Right ventricle myocardium superior (tissue), 1 donor: ENCODE measurements at regions not wholly inside any gene's neighbourhood (a gene's known extent, or its start where the extent isn't known, plus 50 kb on each side); places are given as distances from the start of the nearest gene placed in this dataset.

Source experiments
- ATAC-seq: fragments of 200-7000 bp; cut with Tn5 transposase; one replicate; pipeline ENCODE4 v1.9.1; 2020; ENCODE audit warnings: mild to moderate bottlenecking; ENCODE audit not compliant: poor library complexity
- DNase-seq: peaks from one replicate; pipeline ENCODE4 v3.0.0-alpha.2; 2020
- intact Hi-C: fragments of 100-400 bp; cut with DNase I; formaldehyde crosslinking; loops from one replicate; pipeline ENCODE4 v1.11.2; 2022
- donor health status: DM: no; HTN: yes; CAD: no; lungs with severe emphysema.

GRCh38 chr3:18135060-18135814, 289.9 kb downstream of the SATB1 start:
- intact Hi-C loops, result no loop called here
- DNase-seq (no peak), ATAC-seq (no peak)

- ATAC-seq (no peak), DNase-seq (no peak)
- intact Hi-C loops, result no loop called here
Measured at GRCh38 chr3:18134386-18135059, 290.6 kb downstream of the SATB1 start.

- ATAC-seq (no peak), DNase-seq (no peak)
- intact Hi-C loops, result no loop called here
Measured at GRCh38 chr3:18132991-18133390, 292.1 kb downstream of the SATB1 start.

- DNase-seq (no peak), ATAC-seq (no peak)
- intact Hi-C loops, result no loop called here
Measured at GRCh38 chr3:18127859-18128681, 297.1 kb downstream of the SATB1 start.

GRCh38 chr3:18127174-18127858, 297.8 kb downstream of the SATB1 start:
- intact Hi-C loops, result no loop called here
- DNase-seq (no peak), ATAC-seq (no peak)

- DNase-seq (no peak), ATAC-seq (no peak)
- intact Hi-C loops, result no loop called here
Measured at GRCh38 chr3:18126772-18127171, 298.4 kb downstream of the SATB1 start.

- no peak for DNase-seq
- ATAC-seq, result no peak
- intact Hi-C loops, result no loop called here
Measured at GRCh38 chr3:18124501-18124900, 300.6 kb downstream of the SATB1 start.

- DNase-seq (no peak), ATAC-seq (no peak)
- intact Hi-C loops, result no loop called here
Measured at GRCh38 chr3:18122264-18122663, 302.9 kb downstream of the SATB1 start.

GRCh38 chr3:18121020-18121419, 304.1 kb downstream of the SATB1 start:
- intact Hi-C loops, result no loop called here
- no peak for DNase-seq
- no peak for ATAC-seq

GRCh38 chr3:18119866-18120265, 305.3 kb downstream of the SATB1 start:
- ATAC-seq (no peak), DNase-seq (no peak)
- intact Hi-C loops, result no loop called here

- DNase-seq (no peak), ATAC-seq (no peak)
- intact Hi-C loops, result no loop called here
Measured at GRCh38 chr3:18114894-18115293, 310.2 kb downstream of the SATB1 start.

GRCh38 chr3:18113417-18113816, 311.7 kb downstream of the SATB1 start:
- intact Hi-C loops, result no loop called here
- ATAC-seq (no peak), DNase-seq (no peak)

- intact Hi-C loops, result no loop called here
- ATAC-seq (no peak), DNase-seq (no peak)
Measured at GRCh38 chr3:18112674-18113375, 312.3 kb downstream of the SATB1 start.

- ATAC-seq, result no peak
- no peak for DNase-seq
- intact Hi-C loops, result no loop called here
Measured at GRCh38 chr3:18111796-18112232, 313.3 kb downstream of the SATB1 start.

GRCh38 chr3:18103591-18103990, 321.5 kb downstream of the SATB1 start:
- intact Hi-C loops, result no loop called here
- DNase-seq (no peak), ATAC-seq (no peak)

GRCh38 chr3:18100121-18100520, 325.0 kb downstream of the SATB1 start:
- intact Hi-C loops, result no loop called here
- DNase-seq, result no peak
- no peak for ATAC-seq

GRCh38 chr3:18099611-18100010, 325.5 kb downstream of the SATB1 start:
- no peak for DNase-seq
- intact Hi-C loops, result no loop called here
- ATAC-seq, result no peak

GRCh38 chr3:18098960-18099587, 326.1 kb downstream of the SATB1 start:
- DNase-seq, result no peak
- no peak for ATAC-seq
- intact Hi-C loops, result no loop called here
